ENCODE measurements at regions not wholly inside any gene's neighbourhood (a gene's known extent, or its start where the extent isn't known, plus 50 kb on each side); places are given as distances from the start of the nearest gene placed in this dataset.

GRCh38 chr6:50986319-50986718 is 167.6 kb downstream of the TFAP2B start:
- H2AFZ ChIP-seq (ENCODE audit: low read length) = no peak overlapping the region

More at GRCh38 chr6:50986319-50986718, 167.6 kb downstream of the TFAP2B start:
- Histone ChIP-seq H3K79me2 (ENCODE audit: insufficient read depth, low read length) (no peaks in the 10 kb centered on the region), H3K27me3 (ENCODE audit: control insufficient read depth in 1 of 2, insufficient read depth in 2 of 2, low read length in 2 of 2) (no peaks in the 10 kb centered on the region), H3K4me3 (replicated peaks in 1 of 3; ENCODE audit: insufficient read depth in 1 of 3, low read depth in 2 of 3, low read length in 3 of 3) (no peak overlapping the region), H3K4me1 (ENCODE audit: insufficient read depth, low read length) (peaks cover 4% of the 10 kb centered on the region; the same call in 1 of the 2 replicates), H3K9me3 (ENCODE audit: low read length) (no peaks in the 10 kb centered on the region), H3K27ac (ENCODE audit: extremely low read length, insufficient read depth, low read length) (no peak overlapping the region), H3K4me2 (ENCODE audit: low read depth, low read length) (no peak overlapping the region), H3K9ac (ENCODE audit: insufficient read depth, low read depth, low read length) (no peak overlapping the region), H4K20me1 (ENCODE audit: insufficient read depth, low read length) (no peaks in the 10 kb centered on the region), H3K36me3 (replicated peaks in 1 of 2; ENCODE audit: control insufficient read depth in 1 of 2, insufficient read depth in 2 of 2, low read length in 2 of 2) (no peaks in the 10 kb centered on the region)
- ChIA-PET POLR2A (no interaction called here), CTCF (ENCODE audit: low intra/inter-chr PET ratio, low total read pairs) (no interaction called here)
- no peak for FAIRE-seq
- no peak for ATAC-seq
- intact Hi-C loops (cut with micrococcal nuclease; ENCODE audit: unreplicated experiment) = no loop called here
- BruUV-seq (replicated peaks) = no TSS peak
- in situ Hi-C loops (cut with HindIII; ENCODE audit: extremely low pct_ligation_motif_present, low pct_unique_long_range_greater_than_20kb) = no loop called here
- TF ChIP-seq KLF16 (CRISPR knock-in tag; IDR thresholded peaks at IDR 0.05) (no peak), EZH2 (conservative IDR thresholded peaks at IDR 0.05; ENCODE audit: low read depth, low read length) (no peak), ZFY (CRISPR knock-in tag; IDR thresholded peaks at IDR 0.05) (no peak), MTA3 (CRISPR knock-in tag; IDR thresholded peaks at IDR 0.05) (no peak), KDM2A (CRISPR knock-in tag; IDR thresholded peaks at IDR 0.05; ENCODE audit: borderline replicate concordance, low read depth) (no peak), ZBTB38 (CRISPR knock-in tag; IDR thresholded peaks at IDR 0.05) (no peak), STAT6 (CRISPR knock-in tag; IDR thresholded peaks at IDR 0.05; ENCODE audit: borderline replicate concordance) (no peak), ZNF292 (CRISPR knock-in tag; IDR thresholded peaks at IDR 0.05; ENCODE audit: borderline replicate concordance, low read depth) (no peak), ATF3 (CRISPR knock-in tag; IDR thresholded peaks at IDR 0.05) (no peak), ZHX1 (CRISPR knock-in tag; IDR thresholded peaks at IDR 0.05; ENCODE audit: low read depth) (no peak), CBX1 (IDR thresholded peaks at IDR 0.05; ENCODE audit: low read depth) (no peak), CSRNP1 (CRISPR knock-in tag; IDR thresholded peaks at IDR 0.05) (no peak), NR2F2 (IDR thresholded peaks at IDR 0.05; ENCODE audit: borderline replicate concordance, low read depth) (no peak), PHF20 (CRISPR knock-in tag; IDR thresholded peaks at IDR 0.05) (no peak), POGK (CRISPR knock-in tag; conservative IDR thresholded peaks at IDR 0.05) (no peak), ZNF329 (CRISPR knock-in tag; IDR thresholded peaks at IDR 0.05; ENCODE audit: low read depth) (no peak), ZNF383 (CRISPR knock-in tag; IDR thresholded peaks at IDR 0.05; ENCODE audit: borderline replicate concordance) (no peak)
- DNase-seq (ENCODE audit: low spot score) = no peak
